ENCODE measurements at regions not wholly inside any gene's neighbourhood (a gene's known extent, or its start where the extent isn't known, plus 50 kb on each side); places are given as distances from the start of the nearest gene placed in this dataset.

GRCh38 chr22:47278655-47279054 is 516.2 kb downstream of the TBC1D22A start:
- TF ChIP-seq, protein P1, sequence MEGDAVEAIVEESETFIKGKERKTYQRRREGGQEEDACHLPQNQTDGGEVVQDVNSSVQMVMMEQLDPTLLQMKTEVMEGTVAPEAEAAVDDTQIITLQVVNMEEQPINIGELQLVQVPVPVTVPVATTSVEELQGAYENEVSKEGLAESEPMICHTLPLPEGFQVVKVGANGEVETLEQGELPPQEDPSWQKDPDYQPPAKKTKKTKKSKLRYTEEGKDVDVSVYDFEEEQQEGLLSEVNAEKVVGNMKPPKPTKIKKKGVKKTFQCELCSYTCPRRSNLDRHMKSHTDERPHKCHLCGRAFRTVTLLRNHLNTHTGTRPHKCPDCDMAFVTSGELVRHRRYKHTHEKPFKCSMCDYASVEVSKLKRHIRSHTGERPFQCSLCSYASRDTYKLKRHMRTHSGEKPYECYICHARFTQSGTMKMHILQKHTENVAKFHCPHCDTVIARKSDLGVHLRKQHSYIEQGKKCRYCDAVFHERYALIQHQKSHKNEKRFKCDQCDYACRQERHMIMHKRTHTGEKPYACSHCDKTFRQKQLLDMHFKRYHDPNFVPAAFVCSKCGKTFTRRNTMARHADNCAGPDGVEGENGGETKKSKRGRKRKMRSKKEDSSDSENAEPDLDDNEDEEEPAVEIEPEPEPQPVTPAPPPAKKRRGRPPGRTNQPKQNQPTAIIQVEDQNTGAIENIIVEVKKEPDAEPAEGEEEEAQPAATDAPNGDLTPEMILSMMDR (IDR thresholded peaks at IDR 0.05), result no peak
- TF ChIP-seq POLR2A (IDR thresholded peaks at IDR 0.05), result no peak

Measured in heart left ventricle (tissue), 13 donors.